NCI-H446 treated with DMSO at 0.1 percent for 48 hours (cell line): ENCODE measurements at regions not wholly inside any gene's neighbourhood (a gene's known extent, or its start where the extent isn't known, plus 50 kb on each side); places are given as distances from the start of the nearest gene placed in this dataset.
"Not testable (repeated sequence)": the region's sequence is repeated elsewhere in the genome, so short reads cannot be mapped to it uniquely, and the experiment has no call there.

ENCODE experiments used
- DNase-seq: peaks from one replicate; lab custom pipeline; 2025; lab: John Stamatoyannopoulos, UW

- DNase-seq: no peak
Measured at GRCh38 chr21:15119486-15119885, 54.7 kb upstream of the NRIP1 start.

- DNase-seq: no peak
Measured at GRCh38 chr21:15121097-15121654, 56.4 kb upstream of the NRIP1 start.

GRCh38 chr21:15121655-15122120 lies 56.9 kb upstream of the NRIP1 start:
- DNase-seq: no peak

GRCh38 chr21:15122241-15122640 lies 57.4 kb upstream of the NRIP1 start:
- no peak for DNase-seq

GRCh38 chr21:15124731-15125130 lies 59.9 kb upstream of the NRIP1 start:
- no peak for DNase-seq

GRCh38 chr21:15126948-15127347 lies 62.1 kb upstream of the NRIP1 start:
- DNase-seq: no peak

GRCh38 chr21:15127437-15127836 lies 62.6 kb upstream of the NRIP1 start:
- no peak for DNase-seq

- no peak for DNase-seq
Measured at GRCh38 chr21:15128267-15128666, 63.5 kb upstream of the NRIP1 start.

GRCh38 chr21:15128714-15129113 lies 63.9 kb upstream of the NRIP1 start:
- DNase-seq: not testable (repeated sequence)

GRCh38 chr21:15130326-15130725 lies 65.5 kb upstream of the NRIP1 start:
- no peak for DNase-seq

- DNase-seq: no peak
Measured at GRCh38 chr21:15130751-15131150, 66.0 kb upstream of the NRIP1 start.

- no peak for DNase-seq
Measured at GRCh38 chr21:15132781-15133180, 68.0 kb upstream of the NRIP1 start.

GRCh38 chr21:15134701-15135470 lies 70.1 kb upstream of the NRIP1 start:
- no peak for DNase-seq

GRCh38 chr21:15135867-15136629 lies 71.2 kb upstream of the NRIP1 start:
- DNase-seq: no peak

- no peak for DNase-seq
Measured at GRCh38 chr21:15138490-15138889, 73.7 kb upstream of the NRIP1 start.

GRCh38 chr21:15139898-15140297 lies 75.1 kb upstream of the NRIP1 start:
- DNase-seq: no peak

GRCh38 chr21:15140321-15141019 lies 75.7 kb upstream of the NRIP1 start:
- no peak for DNase-seq

GRCh38 chr21:15141261-15141970 lies 76.6 kb upstream of the NRIP1 start:
- DNase-seq: no peak

- no peak for DNase-seq
Measured at GRCh38 chr21:15144026-15144425, 79.2 kb upstream of the NRIP1 start.

GRCh38 chr21:15148437-15148836 lies 83.6 kb upstream of the NRIP1 start:
- DNase-seq: no peak

- DNase-seq: no peak
Measured at GRCh38 chr21:15149600-15150224, 84.9 kb upstream of the NRIP1 start.
